SU-DHL-6 (cell line): ENCODE measurements at regions not wholly inside any gene's neighbourhood (a gene's known extent, or its start where the extent isn't known, plus 50 kb on each side); places are given as distances from the start of the nearest gene placed in this dataset.
"Not testable (repeated sequence)": the region's sequence is repeated elsewhere in the genome, so short reads cannot be mapped to it uniquely, and the experiment has no call there.

Experiments used
- H2AFZ ChIP-seq: fragments of 200-600 bp; sonication (generic); 2 replicates; pipeline ENCODE4 v1.6.1; 2014; ENCODE audit warnings: low read depth, mild to moderate bottlenecking, moderate library complexity, mixed read lengths, antibody characterized with exemption, low read length; ENCODE audit not compliant: severe bottlenecking
- H3F3A ChIP-seq: fragments of 200-600 bp; shearing (Covaris generic); 2 replicates; pipeline ENCODE4 v1.6.0; 2016; ENCODE audit warnings: antibody characterized with exemption, mild to moderate bottlenecking; ENCODE audit not compliant: insufficient read depth
- H3K27ac ChIP-seq: fragments of 200-600 bp; sonication (generic); 2 replicates; pipeline ENCODE4 v1.5.1; 2016; ENCODE audit warnings: low read depth, mild to moderate bottlenecking, low read length, moderate library complexity, mixed read lengths
- H3K27me3 ChIP-seq: fragments of 200-600 bp; sonication (generic), shearing (Covaris generic); 2 replicates; pipeline ENCODE4 v1.6.0; 2014; ENCODE audit warnings: mild to moderate bottlenecking, low read length
- H3K36me3 ChIP-seq: fragments of 200-600 bp; sonication (generic); 2 replicates; pipeline ENCODE4 v1.6.1; 2014; ENCODE audit warnings: mild to moderate bottlenecking, low read length, mixed read lengths
- H3K4me2 ChIP-seq: fragments of 300-600, 200-600 bp; shearing (Covaris generic), sonication (generic); 2 replicates; pipeline ENCODE4 v1.6.0; 2014; ENCODE audit warnings: low read length, low read depth, mild to moderate bottlenecking; ENCODE audit not compliant: poor library complexity, severe bottlenecking
- H3K4me3 ChIP-seq: fragments of 200-600 bp; sonication (generic); 2 replicates; pipeline ENCODE4 v1.5.1; 2014; ENCODE audit warnings: antibody characterized with exemption, low read length, mild to moderate bottlenecking, mixed read lengths; ENCODE audit not compliant: insufficient read depth, poor library complexity, severe bottlenecking
- H3K79me2 ChIP-seq: fragments of 200-600 bp; sonication (generic); 2 replicates; pipeline ENCODE4 v1.6.1; 2014; ENCODE audit warnings: mild to moderate bottlenecking, low read length, moderate library complexity; ENCODE audit not compliant: insufficient read depth
- H3K9ac ChIP-seq: fragments of 200-600 bp; sonication (generic); 2 replicates; pipeline ENCODE4 v1.7.0; 2014; ENCODE audit warnings: mild to moderate bottlenecking, low read length
- H3K9me2 ChIP-seq: fragments of 200-600 bp; sonication (generic); replicated peaks from 2 replicates; pipeline ENCODE4 v1.6.1; 2014; ENCODE audit warnings: low read length; ENCODE audit not compliant: insufficient read depth
- H3K9me3 ChIP-seq: fragments of 200-600 bp; sonication (generic); 2 replicates; pipeline ENCODE4 v1.6.1; 2014; ENCODE audit warnings: low read length, mixed read lengths; ENCODE audit not compliant: insufficient read depth
- H4K20me1 ChIP-seq: fragments of 200-600 bp; sonication (generic); 2 replicates; pipeline ENCODE4 v1.6.1; 2014; ENCODE audit warnings: low read depth, mild to moderate bottlenecking, antibody characterized with exemption, low read length, moderate library complexity, mixed read lengths
- EZH2phosphoT487 ChIP-seq: fragments of 200-600 bp; sonication (generic), shearing (Covaris generic); conservative IDR thresholded peaks from 2 replicates; pipeline ENCODE4 v1.6.1; 2018; ENCODE audit warnings: mild to moderate bottlenecking, antibody characterized with exemption, low read length, moderate library complexity, mixed read lengths
- TF ChIP-seq, protein P1 (sequence below): fragments of 200-600 bp; sonication (generic); IDR thresholded peaks from one replicate; pipeline ENCODE4 v1.5.1; 2017; ENCODE audit warnings: antibody characterized with exemption, mild to moderate bottlenecking, low read length, moderate library complexity; ENCODE audit not compliant: insufficient read depth, poor library complexity, severe bottlenecking

DNA sequence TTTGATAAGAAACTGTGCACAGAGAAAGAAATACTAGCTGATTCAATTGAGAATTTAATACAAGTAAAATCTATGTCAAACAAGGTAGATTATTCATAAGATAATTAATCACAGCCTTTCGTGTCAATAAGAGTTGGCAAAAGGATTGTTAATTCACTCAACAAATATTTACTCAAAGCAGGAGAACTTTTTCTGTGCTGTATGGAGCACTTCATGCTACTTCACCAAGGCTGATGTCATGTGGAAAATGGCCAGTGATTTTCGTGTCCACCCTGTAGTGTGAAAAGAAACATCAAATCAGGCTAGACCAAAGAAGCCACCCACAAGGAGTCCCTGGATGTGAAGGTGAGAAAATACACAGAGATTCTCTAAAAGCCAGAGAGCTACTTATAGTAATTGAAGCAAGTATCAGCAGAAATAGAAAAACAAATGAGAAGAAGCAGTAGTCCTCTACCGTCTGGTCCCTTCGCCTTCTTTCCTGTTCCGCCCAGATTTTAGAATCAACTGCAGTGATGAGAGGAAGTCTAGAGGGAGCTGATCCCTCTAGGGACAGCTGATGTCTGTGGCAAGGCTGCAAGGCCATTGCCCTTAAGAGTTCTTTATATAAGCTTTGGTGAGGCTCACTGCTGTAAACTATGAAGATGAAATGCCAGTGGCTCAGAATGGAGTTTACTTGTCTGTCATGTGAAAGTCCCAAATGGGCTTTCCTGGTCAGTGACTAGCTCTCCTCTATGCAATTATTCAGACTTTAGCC is 201.3 kb upstream of the APCDD1 start:
- Histone ChIP-seq H2AFZ (no peak overlapping the region), H3F3A (no peaks in the 10 kb centered on the region), H3K4me2 (no peak overlapping the region), H3K9ac (no peak overlapping the region), H3K36me3 (no peaks in the 10 kb centered on the region), H3K79me2 (no peaks in the 10 kb centered on the region), H3K27ac (no peak overlapping the region), H4K20me1 (no peaks in the 10 kb centered on the region), H3K9me2 (no peaks in the 10 kb centered on the region), H3K27me3 (no peaks in the 10 kb centered on the region), H3K4me3 (no peak overlapping the region), H3K9me3 (no peaks in the 10 kb centered on the region)
- TF ChIP-seq, protein P1, sequence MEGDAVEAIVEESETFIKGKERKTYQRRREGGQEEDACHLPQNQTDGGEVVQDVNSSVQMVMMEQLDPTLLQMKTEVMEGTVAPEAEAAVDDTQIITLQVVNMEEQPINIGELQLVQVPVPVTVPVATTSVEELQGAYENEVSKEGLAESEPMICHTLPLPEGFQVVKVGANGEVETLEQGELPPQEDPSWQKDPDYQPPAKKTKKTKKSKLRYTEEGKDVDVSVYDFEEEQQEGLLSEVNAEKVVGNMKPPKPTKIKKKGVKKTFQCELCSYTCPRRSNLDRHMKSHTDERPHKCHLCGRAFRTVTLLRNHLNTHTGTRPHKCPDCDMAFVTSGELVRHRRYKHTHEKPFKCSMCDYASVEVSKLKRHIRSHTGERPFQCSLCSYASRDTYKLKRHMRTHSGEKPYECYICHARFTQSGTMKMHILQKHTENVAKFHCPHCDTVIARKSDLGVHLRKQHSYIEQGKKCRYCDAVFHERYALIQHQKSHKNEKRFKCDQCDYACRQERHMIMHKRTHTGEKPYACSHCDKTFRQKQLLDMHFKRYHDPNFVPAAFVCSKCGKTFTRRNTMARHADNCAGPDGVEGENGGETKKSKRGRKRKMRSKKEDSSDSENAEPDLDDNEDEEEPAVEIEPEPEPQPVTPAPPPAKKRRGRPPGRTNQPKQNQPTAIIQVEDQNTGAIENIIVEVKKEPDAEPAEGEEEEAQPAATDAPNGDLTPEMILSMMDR, result no peak
- TF ChIP-seq EZH2phosphoT487, result no peak

DNA sequence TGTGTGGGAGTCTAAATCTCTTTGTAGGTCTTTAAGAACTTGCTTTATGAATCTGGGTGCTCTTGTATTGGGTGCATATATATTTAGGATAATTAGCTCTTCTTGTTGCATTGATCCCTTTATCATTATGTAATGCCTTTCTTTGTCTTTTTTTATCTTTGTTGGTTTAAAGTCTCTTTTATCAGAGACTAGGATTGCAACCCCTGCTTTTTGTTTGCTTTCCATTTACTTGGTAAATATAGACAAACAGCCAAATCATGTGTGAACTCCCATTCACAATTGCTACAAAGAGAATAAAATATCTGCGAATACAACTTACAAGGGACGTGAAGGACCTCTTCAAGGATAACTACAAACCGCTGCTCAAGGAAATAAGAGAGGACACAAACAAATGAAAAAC is 198.2 kb upstream of the APCDD1 start:
- not testable (repeated sequence) for H2AFZ ChIP-seq, H3K79me2 ChIP-seq, H3K4me3 ChIP-seq, H3K9ac ChIP-seq, H3K27ac ChIP-seq, H3K9me2 ChIP-seq, H3K9me3 ChIP-seq, H3K27me3 ChIP-seq, H3K36me3 ChIP-seq, H4K20me1 ChIP-seq, H3F3A ChIP-seq, H3K4me2 ChIP-seq

DNA sequence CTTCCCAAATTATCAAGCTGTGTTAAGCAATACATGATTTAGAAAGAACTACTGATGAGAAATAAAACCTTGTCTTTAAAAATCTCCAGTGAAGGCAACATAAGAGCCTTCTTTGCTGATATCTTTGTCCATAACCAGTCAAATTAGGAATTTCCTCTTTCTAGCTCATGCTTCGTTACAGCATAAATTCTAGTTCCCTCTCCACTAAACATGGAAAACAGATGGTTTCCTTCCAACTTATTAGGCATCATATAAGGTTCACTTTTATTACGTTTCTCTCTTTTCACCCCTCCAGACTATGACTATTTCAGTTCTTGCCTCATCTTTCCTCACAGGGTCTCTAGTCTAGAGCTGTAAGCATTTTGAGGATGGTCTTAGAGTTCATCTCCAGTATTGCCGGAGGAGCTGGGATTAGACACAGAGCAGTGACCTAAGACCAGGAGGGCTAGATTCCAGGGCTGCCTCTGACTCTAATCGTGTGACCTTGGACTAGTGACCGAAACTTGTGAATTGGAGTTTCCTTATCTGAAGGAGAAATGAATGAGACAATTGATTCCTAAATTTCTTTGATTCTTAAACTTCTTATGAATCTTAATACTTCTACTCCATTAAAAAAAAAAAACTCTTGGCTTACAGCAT is 195.5 kb upstream of the APCDD1 start:
- Histone ChIP-seq H3K9ac (no peak overlapping the region), H3K9me2 (no peaks in the 10 kb centered on the region), H3K27me3 (no peaks in the 10 kb centered on the region), H3K36me3 (no peaks in the 10 kb centered on the region), H3F3A (no peaks in the 10 kb centered on the region), H3K27ac (no peak overlapping the region), H2AFZ (no peak overlapping the region), H3K4me3 (no peak overlapping the region), H3K79me2 (no peaks in the 10 kb centered on the region), H4K20me1 (no peaks in the 10 kb centered on the region), H3K9me3 (no peaks in the 10 kb centered on the region), H3K4me2 (no peak overlapping the region)
- TF ChIP-seq EZH2phosphoT487, result no peak
- TF ChIP-seq, protein P1, result no peak

DNA sequence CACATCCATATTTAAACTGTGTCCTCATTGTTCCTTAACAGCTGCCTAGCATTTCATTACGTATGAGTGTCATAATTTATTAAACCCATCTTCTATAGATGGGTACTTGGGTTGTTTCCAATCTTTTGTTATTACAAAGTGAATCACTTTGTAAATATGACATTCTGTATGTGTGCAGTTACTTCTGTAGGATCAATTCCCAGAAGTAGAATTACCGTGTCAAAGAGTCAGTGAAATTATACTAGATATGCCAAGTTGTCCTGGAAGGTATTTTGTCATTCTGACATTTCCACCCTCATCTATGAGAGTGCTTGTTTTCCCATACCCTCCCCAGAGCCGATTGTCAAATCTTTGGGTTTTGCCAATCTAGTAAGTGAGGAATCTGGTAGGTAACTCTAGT is 194.5 kb upstream of the APCDD1 start:
- Histone ChIP-seq H3K79me2 (no peaks in the 10 kb centered on the region), H3K27ac (no peak overlapping the region), H3K9me2 (no peaks in the 10 kb centered on the region), H4K20me1 (no peaks in the 10 kb centered on the region), H3F3A (no peaks in the 10 kb centered on the region), H3K4me3 (no peak overlapping the region), H3K27me3 (no peaks in the 10 kb centered on the region), H3K36me3 (no peaks in the 10 kb centered on the region), H3K9ac (no peak overlapping the region), H2AFZ (no peak overlapping the region), H3K4me2 (no peak overlapping the region), H3K9me3 (no peaks in the 10 kb centered on the region)
- TF ChIP-seq, protein P1, result no peak
- no peak for TF ChIP-seq EZH2phosphoT487
